Activated T-cell treated with anti-CD3 and anti-CD28 coated beads for 1 hour (primary cell): ENCODE measurements at regions not wholly inside any gene's neighbourhood (a gene's known extent, or its start where the extent isn't known, plus 50 kb on each side); places are given as distances from the start of the nearest gene placed in this dataset.

Experiments used
- DNase-seq: peaks from one replicate; pipeline ENCODE4 v3.0.0-alpha.2; 2020; ENCODE audit warnings: low read depth

- DNase-seq: no peak
These were observed 139.0 kb downstream of the TM9SF2 start for GRCh38 chr13:99640260-99640659.

GRCh38 chr13:99639126-99639525, 137.9 kb downstream of the TM9SF2 start:
- no peak for DNase-seq

DNA sequence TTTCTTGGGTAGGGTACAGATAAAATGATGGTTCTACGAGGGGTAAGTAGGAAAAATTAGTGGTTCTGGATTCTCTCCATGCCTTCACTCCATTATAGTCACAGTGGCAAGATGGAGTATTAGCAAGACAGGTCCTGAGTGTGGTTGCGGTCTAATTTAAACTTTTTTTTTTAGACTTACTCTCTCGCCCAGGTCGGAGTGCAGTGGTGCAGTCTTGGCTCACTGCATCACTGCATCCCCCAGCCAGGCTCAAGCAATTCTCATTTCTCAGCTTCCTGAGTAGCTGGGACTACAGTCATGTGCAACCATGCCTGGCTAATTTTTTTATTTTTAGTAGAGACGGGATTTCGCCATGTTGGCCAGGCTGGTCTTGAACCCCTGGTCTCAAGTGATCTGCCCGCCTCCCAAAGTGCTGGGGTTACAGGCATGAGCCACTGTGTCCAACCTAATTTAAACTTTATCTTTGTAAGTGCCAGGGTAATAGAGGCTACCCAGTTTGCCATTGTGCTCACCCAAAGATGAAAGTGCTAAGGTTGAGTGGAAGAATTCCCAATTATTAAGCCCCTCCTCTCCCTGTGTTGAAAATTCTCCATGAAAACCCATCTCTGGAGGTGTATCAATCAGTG, 135.6 kb downstream of the TM9SF2 start:
- no peak for DNase-seq

DNA sequence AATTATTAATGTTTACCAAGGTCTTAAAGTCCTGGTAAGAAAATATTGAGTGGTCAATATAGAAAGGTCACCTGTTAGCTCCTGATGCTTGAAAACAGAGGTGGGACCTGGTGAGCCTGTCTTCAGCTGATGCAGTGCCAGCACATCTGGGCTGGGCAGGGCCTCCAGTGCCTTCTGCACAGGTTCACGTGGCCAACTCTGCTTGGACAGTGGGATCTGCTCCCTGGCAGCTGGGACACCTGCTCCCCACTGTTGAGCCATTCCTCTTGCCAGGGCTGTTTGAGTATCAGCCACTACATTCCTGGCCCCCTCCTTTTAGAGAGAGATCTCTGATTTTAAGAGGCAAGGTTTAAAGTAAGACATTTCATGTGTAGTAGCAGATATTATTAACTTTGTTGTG, 135.0 kb downstream of the TM9SF2 start:
- no peak for DNase-seq

- DNase-seq: no peak
These were observed 133.4 kb downstream of the TM9SF2 start for GRCh38 chr13:99634672-99635071.

GRCh38 chr13:99630269-99630898, 129.1 kb downstream of the TM9SF2 start:
- no peak for DNase-seq

DNA sequence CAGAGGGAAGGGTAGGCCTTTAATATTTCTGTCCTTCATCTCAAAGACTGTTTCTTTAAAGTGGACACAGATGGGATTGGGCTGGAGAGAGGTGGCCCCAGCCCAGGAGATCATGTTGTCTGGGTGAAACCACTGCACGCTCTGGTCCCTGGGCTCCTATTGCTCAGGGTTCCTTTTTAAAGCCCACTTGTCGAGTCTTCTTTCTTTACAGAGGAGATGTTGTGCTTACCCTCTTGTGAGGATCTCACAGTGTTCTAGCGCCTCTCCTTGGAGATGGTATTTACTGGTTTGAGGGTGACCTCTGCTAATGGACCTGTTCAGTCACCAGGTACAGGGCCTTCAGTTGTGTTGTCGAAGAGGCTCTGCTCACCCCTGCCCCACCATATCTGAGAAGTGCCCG, 128.4 kb downstream of the TM9SF2 start:
- no peak for DNase-seq

DNA sequence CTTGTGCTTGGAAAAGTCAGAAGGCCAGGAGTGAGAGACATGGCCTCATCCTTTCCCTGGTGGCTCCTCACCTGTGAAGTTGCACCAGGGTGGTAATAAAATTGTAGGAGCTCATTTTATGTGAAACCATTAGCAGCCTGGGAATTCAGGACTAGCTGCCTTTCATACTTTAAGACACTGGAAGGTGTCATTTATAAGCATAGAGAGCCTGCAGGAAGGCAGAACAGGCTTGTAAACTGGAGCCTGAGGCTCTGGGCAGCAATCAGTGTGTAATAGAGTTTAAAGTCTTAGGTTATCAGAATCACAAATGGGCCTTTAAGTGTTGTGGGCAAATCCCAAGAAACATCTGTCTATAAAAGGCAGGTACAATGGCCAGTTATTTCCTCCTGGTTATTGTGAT, 127.2 kb downstream of the TM9SF2 start:
- no peak for DNase-seq

DNA sequence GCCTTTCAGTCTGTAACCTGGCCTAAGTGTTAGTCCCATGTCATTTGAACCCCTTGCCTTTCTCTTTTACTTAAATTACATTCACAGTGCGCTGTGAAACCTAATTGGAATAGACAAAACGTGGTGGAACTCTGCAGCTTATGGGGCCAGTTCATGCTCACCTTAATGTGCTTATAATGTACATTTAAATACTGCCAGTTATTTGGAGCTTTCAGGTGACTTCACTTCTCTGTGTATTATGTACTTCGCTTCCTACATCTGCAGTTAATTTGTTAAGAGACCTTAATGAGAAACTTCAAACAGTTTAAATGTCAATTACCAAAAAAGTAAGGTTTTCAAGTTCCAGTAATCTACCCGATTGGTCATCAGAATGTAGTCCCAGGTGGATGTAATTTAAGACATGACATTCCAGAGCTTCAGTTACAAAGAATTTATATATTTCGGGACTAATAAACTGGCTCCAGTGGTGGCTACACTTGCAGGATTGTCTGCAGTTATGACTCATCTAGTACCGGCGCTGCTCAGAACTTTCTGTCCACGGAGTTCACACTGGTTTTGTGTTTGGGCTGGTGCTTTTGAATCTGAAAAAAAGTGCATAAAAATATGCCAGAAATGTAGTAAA, 125.3 kb downstream of the TM9SF2 start:
- no peak for DNase-seq

DNA sequence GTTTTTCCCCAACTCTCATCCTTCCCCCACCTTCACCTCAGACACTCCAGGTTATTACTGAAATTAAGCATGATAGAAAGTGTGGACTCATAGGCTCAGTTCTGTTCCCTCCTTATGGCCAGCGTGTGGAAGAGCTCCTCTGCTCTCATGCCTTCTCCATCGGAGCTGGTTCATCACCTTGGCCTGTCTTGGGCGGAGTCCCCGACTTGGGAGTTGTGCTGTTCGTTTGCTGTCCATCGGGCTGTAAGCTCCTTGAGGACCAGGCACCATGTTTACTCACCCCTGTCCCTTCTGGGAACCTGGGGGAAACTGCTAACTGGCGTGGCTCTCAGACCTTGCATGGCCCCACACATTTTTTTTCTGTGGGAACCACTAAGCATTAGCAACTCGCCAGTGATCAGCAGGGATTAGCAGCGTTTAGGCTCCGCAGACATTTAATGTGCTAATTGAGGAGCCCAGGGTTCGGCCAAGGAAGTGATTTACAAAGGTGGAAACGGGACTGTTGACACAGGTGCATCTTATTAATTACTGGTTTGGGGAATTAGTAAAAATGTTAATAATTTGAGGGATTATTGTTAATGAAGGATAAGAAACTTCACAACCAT, 123.8 kb downstream of the TM9SF2 start:
- DNase-seq: no peak

- DNase-seq: no peak
These were observed 119.5 kb downstream of the TM9SF2 start for GRCh38 chr13:99620806-99621205.

DNA sequence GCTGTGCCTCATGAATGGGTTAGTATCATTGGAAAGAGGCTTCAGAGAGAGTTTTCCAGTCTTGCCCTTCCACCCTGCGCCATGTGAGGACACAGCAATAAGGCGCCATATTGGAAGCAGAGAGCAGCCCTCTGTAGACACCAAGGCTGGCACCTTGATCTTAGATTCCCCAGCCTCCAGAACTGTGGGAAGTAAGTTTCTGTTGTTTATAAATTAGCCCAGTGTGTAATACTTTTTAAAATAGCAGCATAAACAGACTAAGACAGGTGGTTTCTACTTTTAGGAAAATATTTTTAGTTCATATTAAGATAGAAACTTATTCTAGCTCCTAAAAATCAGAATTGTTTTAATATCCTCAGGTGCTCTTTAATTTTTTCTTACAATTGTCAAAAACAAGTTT, 117.9 kb downstream of the TM9SF2 start:
- no peak for DNase-seq

DNA sequence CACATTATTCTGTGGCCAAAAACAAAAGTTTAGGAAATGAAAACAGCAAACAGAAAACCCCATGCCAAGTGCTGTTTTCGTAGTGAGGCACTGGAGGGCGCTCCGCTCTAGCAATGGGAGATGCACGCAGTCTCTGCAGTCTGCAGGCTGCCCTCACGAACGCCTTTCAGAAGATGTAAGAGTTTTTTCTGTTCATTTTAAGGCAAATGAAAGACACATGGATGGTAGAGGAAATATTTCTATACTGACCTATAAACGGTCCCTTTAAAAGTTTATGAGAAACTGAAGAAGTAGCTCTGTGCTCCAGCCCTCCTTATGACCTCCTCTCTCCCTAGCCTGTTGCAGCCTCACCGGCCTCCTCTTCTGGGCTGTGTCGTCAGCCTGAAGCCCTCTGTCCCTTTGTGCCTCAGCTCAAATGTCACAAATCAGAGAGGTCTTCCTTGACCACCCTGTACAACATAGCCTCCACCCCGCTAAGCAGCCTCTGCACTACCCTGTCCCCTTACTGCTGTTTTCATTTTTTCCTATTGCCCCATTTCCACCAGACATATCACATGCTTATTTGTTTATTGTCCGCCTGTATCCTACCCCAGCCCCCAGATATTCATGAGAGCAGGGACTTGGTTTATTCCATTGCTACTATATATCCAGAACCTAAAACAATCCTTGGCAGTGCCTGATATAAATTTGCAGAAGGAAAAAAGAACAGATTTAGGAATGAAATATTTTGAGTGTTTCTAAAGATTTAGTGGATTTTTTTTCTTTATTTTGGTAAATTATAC, 116.4 kb downstream of the TM9SF2 start:
- no peak for DNase-seq

- no peak for DNase-seq
These were observed 113.2 kb downstream of the TM9SF2 start for GRCh38 chr13:99614465-99614885.
